Ascending aorta (tissue), 2 donors: ENCODE measurements at regions not wholly inside any gene's neighbourhood (a gene's known extent, or its start where the extent isn't known, plus 50 kb on each side); places are given as distances from the start of the nearest gene placed in this dataset.

ENCODE experiments used
- DNase-seq, 2 donors: peaks; one replicate each; pipeline ENCODE4 v3.0.0-alpha.2; 2019; ENCODE audit warnings: low spot score in 2 of 2
- H3K27ac ChIP-seq, 2 donors: fragments of 200-600 bp; sonication (generic); one replicate each; pipeline ENCODE4 v1.5.1; 2016 to 2017; ENCODE audit warnings: mild to moderate bottlenecking in 1 of 2
- H3K27me3 ChIP-seq: fragments of 200-600 bp; sonication (generic); one replicate; pipeline ENCODE4 v1.5.1; 2017
- H3K36me3 ChIP-seq, 2 donors: fragments of 200-600 bp; sonication (generic); one replicate each; pipeline ENCODE4 v1.5.1; 2016
- H3K4me1 ChIP-seq, 2 donors: fragments of 200-600 bp; sonication (generic); one replicate each; pipeline ENCODE4 v1.5.1; 2016 to 2017; ENCODE audit warnings: mild to moderate bottlenecking in 1 of 2
- H3K4me3 ChIP-seq, 2 donors: fragments of 200-600 bp; sonication (generic); one replicate each; pipeline ENCODE4 v1.5.1; 2016 to 2017; ENCODE audit warnings: mild to moderate bottlenecking in 1 of 2
- H3K9me3 ChIP-seq, 2 donors: fragments of 200-600 bp; sonication (generic); one replicate each; pipeline ENCODE4 v1.5.1; 2016
- CTCF ChIP-seq, 3 experiments: fragments of 200-600 bp in 2 of 3; fragments of 450-650 bp in 1 of 3; sonication (generic) in 2 of 3; IDR thresholded peaks; one replicate each; pipeline ENCODE4 v1.5.1; 2016 to 2019; ENCODE audit warnings: antibody characterized with exemption in 3 of 3, mild to moderate bottlenecking in 1 of 3, moderate library complexity in 1 of 3
- intact Hi-C: fragments of 100-400 bp; cut with DNase I; formaldehyde crosslinking; loops from one replicate; pipeline ENCODE4 v1.15.1; 2023

GRCh38 chr10:109474812-109475211, 448.5 kb downstream of the XPNPEP1 start:
- Histone ChIP-seq H3K4me3 (no peak overlapping the region), H3K27me3 (no peaks in the 10 kb centered on the region), H3K4me1 (no peaks in the 10 kb centered on the region), H3K36me3 (no peaks in the 10 kb centered on the region), H3K27ac (no peak overlapping the region), H3K9me3 (no peaks in the 10 kb centered on the region)
- intact Hi-C loops = no loop called here
- TF ChIP-seq CTCF (IDR thresholded peaks at IDR 0.05) = no peak
- no peak for DNase-seq

GRCh38 chr10:109474261-109474660, 449.1 kb downstream of the XPNPEP1 start:
- H3K27ac ChIP-seq = no peak overlapping the region
- no peaks in the 10 kb centered on the region for H3K4me1 ChIP-seq
- no peaks in the 10 kb centered on the region for H3K27me3 ChIP-seq
- H3K4me3 ChIP-seq = no peak overlapping the region
- no peaks in the 10 kb centered on the region for H3K9me3 ChIP-seq
- no peak for TF ChIP-seq CTCF (IDR thresholded peaks at IDR 0.05)
- intact Hi-C loops = no loop called here
- no peaks in the 10 kb centered on the region for H3K36me3 ChIP-seq
- DNase-seq = no peak

GRCh38 chr10:109467551-109467950, 455.8 kb downstream of the XPNPEP1 start:
- no peak for TF ChIP-seq CTCF (IDR thresholded peaks at IDR 0.05)
- Histone ChIP-seq H3K4me3 (no peak overlapping the region), H3K27me3 (no peaks in the 10 kb centered on the region), H3K36me3 (no peaks in the 10 kb centered on the region), H3K4me1 (no peaks in the 10 kb centered on the region), H3K27ac (no peak overlapping the region), H3K9me3 (no peaks in the 10 kb centered on the region)
- intact Hi-C loops = no loop called here
- no peak for DNase-seq

GRCh38 chr10:109464949-109465348, 458.4 kb downstream of the XPNPEP1 start:
- H3K9me3 ChIP-seq = no peaks in the 10 kb centered on the region
- no peak for DNase-seq
- intact Hi-C loops = no loop called here
- no peak for TF ChIP-seq CTCF (IDR thresholded peaks at IDR 0.05)
- H3K27me3 ChIP-seq = no peaks in the 10 kb centered on the region
- no peak overlapping the region for H3K4me3 ChIP-seq
- H3K4me1 ChIP-seq = no peaks in the 10 kb centered on the region
- no peaks in the 10 kb centered on the region for H3K36me3 ChIP-seq
- H3K27ac ChIP-seq = no peak overlapping the region

GRCh38 chr10:109457302-109457638, 466.0 kb downstream of the XPNPEP1 start:
- Histone ChIP-seq H3K27me3 (no peaks in the 10 kb centered on the region), H3K4me1 (no peaks in the 10 kb centered on the region), H3K36me3 (no peaks in the 10 kb centered on the region), H3K9me3 (peaks cover 0 to 4% of the 10 kb centered on the region in 2 donors), H3K27ac (no peak overlapping the region), H3K4me3 (peak overlapping the region in 1 of 2 donors; percentile 37)
- no peak for TF ChIP-seq CTCF (IDR thresholded peaks at IDR 0.05)
- intact Hi-C loops = no loop called here
- no peak for DNase-seq

GRCh38 chr10:109456566-109457301, 466.6 kb downstream of the XPNPEP1 start:
- DNase-seq = no peak
- H3K27ac ChIP-seq = no peak overlapping the region
- no peak for TF ChIP-seq CTCF (IDR thresholded peaks at IDR 0.05)
- H3K4me1 ChIP-seq = no peaks in the 10 kb centered on the region
- H3K27me3 ChIP-seq = no peaks in the 10 kb centered on the region
- H3K36me3 ChIP-seq = no peaks in the 10 kb centered on the region
- peak overlapping the region in 1 of 2 donors; percentile 37 for H3K4me3 ChIP-seq
- H3K9me3 ChIP-seq = peaks cover 0 to 4% of the 10 kb centered on the region in 2 donors
- intact Hi-C loops = no loop called here
